ENCODE measurements at regions not wholly inside any gene's neighbourhood (a gene's known extent, or its start where the extent isn't known, plus 50 kb on each side); places are given as distances from the start of the nearest gene placed in this dataset.

GRCh38 chr6:159112714-159113113 lies 56.5 kb upstream of the FNDC1 start:
- no peak for TF ChIP-seq EZH2 (IDR thresholded peaks at IDR 0.05)
- no peak for TF ChIP-seq CTCF (IDR thresholded peaks at IDR 0.05)
- no peak for TF ChIP-seq EZH2phosphoT487 (IDR thresholded peaks at IDR 0.05)
